OCI-LY1 (cell line): ENCODE measurements at regions not wholly inside any gene's neighbourhood (a gene's known extent, or its start where the extent isn't known, plus 50 kb on each side); places are given as distances from the start of the nearest gene placed in this dataset.

Experiments used
- H2AFZ ChIP-seq: fragments of 200-600 bp; sonication (generic), shearing (Covaris generic); 2 replicates; pipeline ENCODE4 v1.6.0; 2014; ENCODE audit warnings: antibody characterized with exemption, mild to moderate bottlenecking, low read length
- H3F3A ChIP-seq: fragments of 200-600 bp; sonication (generic), shearing (Covaris generic); 2 replicates; pipeline ENCODE4 v1.6.0; 2014; ENCODE audit warnings: mild to moderate bottlenecking, antibody characterized with exemption, low read length, moderate library complexity; ENCODE audit not compliant: insufficient read depth
- H3K27ac ChIP-seq: fragments of 200-600 bp; sonication (generic); 2 replicates; pipeline ENCODE4 v1.5.1; 2014; ENCODE audit warnings: low read length, mixed run types, mild to moderate bottlenecking, low read depth; ENCODE audit not compliant: poor library complexity, severe bottlenecking
- H3K27me3 ChIP-seq: fragments of 200-600 bp; sonication (generic); 2 replicates; pipeline ENCODE4 v1.6.0; 2014; ENCODE audit warnings: antibody characterized with exemption, mild to moderate bottlenecking, low read length, moderate library complexity; ENCODE audit not compliant: insufficient read depth
- H3K36me3 ChIP-seq: fragments of 200-600 bp; sonication (generic); 2 replicates; pipeline ENCODE4 v1.6.1; 2014; ENCODE audit warnings: mild to moderate bottlenecking, antibody characterized with exemption, low read length, moderate library complexity, mixed read lengths; ENCODE audit not compliant: insufficient read depth
- H3K4me1 ChIP-seq: fragments of 200-600 bp; sonication (generic); 2 replicates; pipeline ENCODE4 v1.5.1; 2014; ENCODE audit warnings: mild to moderate bottlenecking, low read length, moderate library complexity; ENCODE audit not compliant: insufficient read depth, severe bottlenecking
- H3K4me2 ChIP-seq: fragments of 200-600 bp; sonication (generic), shearing (Covaris generic); 2 replicates; pipeline ENCODE4 v1.6.1; 2014; ENCODE audit warnings: low read length
- H3K4me3 ChIP-seq: fragments of 200-600 bp; sonication (generic); 2 replicates; pipeline ENCODE4 v1.5.1; 2014; ENCODE audit warnings: low read length, low read depth, mild to moderate bottlenecking, mixed read lengths; ENCODE audit not compliant: poor library complexity, severe bottlenecking
- H3K79me2 ChIP-seq: fragments of 200-600 bp; shearing (Covaris generic); 2 replicates; pipeline ENCODE4 v1.6.1; 2016; ENCODE audit warnings: mixed run types, low read length, mixed read lengths; ENCODE audit not compliant: insufficient read depth
- H3K9ac ChIP-seq: fragments of 200-600 bp; sonication (generic), shearing (Covaris generic); 2 replicates; pipeline ENCODE4 v1.6.1; 2014; ENCODE audit warnings: mild to moderate bottlenecking, low read length, mixed read lengths
- H3K9me2 ChIP-seq: fragments of 200-600 bp; sonication (generic), shearing (Covaris generic); 2 replicates; pipeline ENCODE4 v1.6.1; 2014; ENCODE audit warnings: low read depth, mild to moderate bottlenecking, low read length, mixed read lengths
- H3K9me3 ChIP-seq: fragments of 200-600 bp; shearing (Covaris generic); 2 replicates; pipeline ENCODE4 v1.6.1; 2014; ENCODE audit warnings: low read length, mixed read lengths
- H4K20me1 ChIP-seq: fragments of 200-600 bp; sonication (generic), shearing (Covaris generic); 2 replicates; pipeline ENCODE4 v1.6.0; 2016; ENCODE audit warnings: mild to moderate bottlenecking, low read length; ENCODE audit not compliant: insufficient read depth
- EZH2 ChIP-seq: fragments of 200-600 bp; sonication (generic), shearing (Covaris generic); IDR thresholded peaks from 2 replicates; pipeline ENCODE4 v1.8.0; 2017; ENCODE audit warnings: borderline replicate concordance, mixed run types, mild to moderate bottlenecking, antibody characterized with exemption, low read length, moderate library complexity, mixed read lengths
- TF ChIP-seq, protein P1 (sequence below): fragments of 200-600 bp; sonication (generic), shearing (Covaris generic); IDR thresholded peaks from 2 replicates; pipeline ENCODE4 v1.5.1; 2017; ENCODE audit warnings: mild to moderate bottlenecking, antibody characterized with exemption, low read length, moderate library complexity, mixed read lengths

DNA sequence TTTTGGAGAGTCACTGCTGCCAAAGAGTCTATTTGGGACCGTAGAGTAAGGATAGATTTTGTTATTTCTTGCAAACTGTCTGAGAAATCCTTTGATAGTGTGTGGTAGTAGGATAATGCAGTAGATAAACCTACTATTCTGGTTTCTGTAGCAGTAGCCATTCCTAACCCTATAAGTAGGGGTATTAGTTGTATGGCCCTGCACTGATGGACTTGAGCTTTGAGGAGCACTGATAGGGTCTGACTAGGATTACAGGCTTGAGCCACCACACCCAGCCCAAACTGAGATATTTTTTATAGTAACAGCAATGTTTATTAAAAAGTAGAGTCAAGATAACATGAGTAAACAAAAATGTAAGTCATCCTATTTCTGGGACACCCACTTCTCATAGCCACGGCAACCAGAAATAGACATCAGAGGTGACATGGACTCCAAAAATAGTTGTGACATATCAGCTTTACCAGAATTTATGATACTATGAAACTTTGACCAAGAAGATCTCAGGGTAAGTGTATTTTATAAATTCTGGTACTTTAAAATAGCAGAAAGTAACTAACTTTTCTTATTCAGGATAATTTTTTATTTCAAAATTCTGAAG, 479.1 kb downstream of the SUCLA2 start:
- Histone ChIP-seq H3K4me2 (no peak overlapping the region), H3K9me2 (no peaks in the 10 kb centered on the region), H3K27me3 (no peaks in the 10 kb centered on the region), H3K4me1 (no peaks in the 10 kb centered on the region), H3K36me3 (no peaks in the 10 kb centered on the region), H3K9ac (no peak overlapping the region), H3F3A (no peaks in the 10 kb centered on the region), H2AFZ (no peak overlapping the region), H3K4me3 (no peak overlapping the region), H3K27ac (no peak overlapping the region), H4K20me1 (no peaks in the 10 kb centered on the region), H3K79me2 (no peaks in the 10 kb centered on the region), H3K9me3 (no peaks in the 10 kb centered on the region)
- TF ChIP-seq, protein P1, sequence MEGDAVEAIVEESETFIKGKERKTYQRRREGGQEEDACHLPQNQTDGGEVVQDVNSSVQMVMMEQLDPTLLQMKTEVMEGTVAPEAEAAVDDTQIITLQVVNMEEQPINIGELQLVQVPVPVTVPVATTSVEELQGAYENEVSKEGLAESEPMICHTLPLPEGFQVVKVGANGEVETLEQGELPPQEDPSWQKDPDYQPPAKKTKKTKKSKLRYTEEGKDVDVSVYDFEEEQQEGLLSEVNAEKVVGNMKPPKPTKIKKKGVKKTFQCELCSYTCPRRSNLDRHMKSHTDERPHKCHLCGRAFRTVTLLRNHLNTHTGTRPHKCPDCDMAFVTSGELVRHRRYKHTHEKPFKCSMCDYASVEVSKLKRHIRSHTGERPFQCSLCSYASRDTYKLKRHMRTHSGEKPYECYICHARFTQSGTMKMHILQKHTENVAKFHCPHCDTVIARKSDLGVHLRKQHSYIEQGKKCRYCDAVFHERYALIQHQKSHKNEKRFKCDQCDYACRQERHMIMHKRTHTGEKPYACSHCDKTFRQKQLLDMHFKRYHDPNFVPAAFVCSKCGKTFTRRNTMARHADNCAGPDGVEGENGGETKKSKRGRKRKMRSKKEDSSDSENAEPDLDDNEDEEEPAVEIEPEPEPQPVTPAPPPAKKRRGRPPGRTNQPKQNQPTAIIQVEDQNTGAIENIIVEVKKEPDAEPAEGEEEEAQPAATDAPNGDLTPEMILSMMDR: no peak
- TF ChIP-seq EZH2: no peak

DNA sequence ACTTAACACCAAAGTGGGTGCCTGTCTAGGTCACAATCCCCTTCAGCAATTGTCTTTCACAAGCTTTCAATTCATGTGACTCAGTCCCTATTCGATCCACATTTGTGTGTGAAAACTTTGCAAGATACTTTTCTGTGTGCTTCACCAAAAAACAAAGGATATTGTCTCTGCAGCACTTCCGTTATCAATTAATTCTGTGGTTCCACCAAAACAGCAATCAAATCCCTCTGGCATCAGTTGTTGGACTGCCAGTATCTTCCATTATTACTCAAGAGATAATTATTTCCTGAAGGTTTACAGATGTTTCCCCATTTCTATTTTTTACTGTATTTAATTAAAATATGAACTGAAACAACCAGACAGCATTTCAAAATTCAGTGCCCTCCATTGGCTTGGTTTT, 481.4 kb downstream of the SUCLA2 start:
- H3K9ac ChIP-seq: no peak overlapping the region
- H3K9me2 ChIP-seq: no peaks in the 10 kb centered on the region
- no peaks in the 10 kb centered on the region for H3K4me1 ChIP-seq
- H3K27me3 ChIP-seq: no peaks in the 10 kb centered on the region
- H3K36me3 ChIP-seq: no peaks in the 10 kb centered on the region
- H3K79me2 ChIP-seq: no peaks in the 10 kb centered on the region
- no peak overlapping the region for H2AFZ ChIP-seq
- H3K4me3 ChIP-seq: no peak overlapping the region
- no peaks in the 10 kb centered on the region for H4K20me1 ChIP-seq
- TF ChIP-seq, protein P1: no peak
- no peak for TF ChIP-seq EZH2
- H3K27ac ChIP-seq: no peak overlapping the region
- H3K9me3 ChIP-seq: no peaks in the 10 kb centered on the region
- no peaks in the 10 kb centered on the region for H3F3A ChIP-seq
- H3K4me2 ChIP-seq: no peak overlapping the region

DNA sequence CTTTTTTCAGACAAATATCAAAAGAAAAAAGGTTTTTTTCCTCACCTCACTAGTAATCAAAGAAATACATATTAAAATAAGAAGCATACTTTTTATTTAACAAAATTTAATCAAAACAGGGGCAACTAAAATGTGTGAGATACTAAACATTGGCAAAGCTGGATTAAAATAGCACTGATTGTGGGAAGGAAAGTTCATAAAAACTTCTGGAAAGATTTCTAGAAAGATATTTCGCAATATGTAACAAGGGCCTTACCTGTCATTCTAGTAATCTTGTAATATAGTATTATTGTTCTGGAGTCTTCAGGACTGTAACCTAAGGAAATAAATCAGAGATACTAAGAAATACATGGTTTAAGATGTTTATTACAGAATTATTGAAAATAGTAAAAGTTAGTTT, 482.5 kb downstream of the SUCLA2 start:
- Histone ChIP-seq H3K4me2 (no peak overlapping the region), H3K9me3 (no peaks in the 10 kb centered on the region), H4K20me1 (no peaks in the 10 kb centered on the region), H3K36me3 (no peaks in the 10 kb centered on the region), H2AFZ (no peak overlapping the region), H3K9ac (no peak overlapping the region), H3K79me2 (no peaks in the 10 kb centered on the region), H3K9me2 (no peaks in the 10 kb centered on the region), H3K27me3 (no peaks in the 10 kb centered on the region), H3K4me1 (no peaks in the 10 kb centered on the region), H3K4me3 (no peak overlapping the region), H3F3A (no peaks in the 10 kb centered on the region), H3K27ac (no peak overlapping the region)
- TF ChIP-seq, protein P1: no peak
- TF ChIP-seq EZH2: no peak
